GM19452 (cell line): ENCODE measurements at regions not wholly inside any gene's neighbourhood (a gene's known extent, or its start where the extent isn't known, plus 50 kb on each side); places are given as distances from the start of the nearest gene placed in this dataset.
"Not testable (repeated sequence)": the region's sequence is repeated elsewhere in the genome, so short reads cannot be mapped to it uniquely, and the experiment has no call there.

ENCODE experiments used
- ATAC-seq: cut with Tn5 transposase; IDR thresholded peaks from one replicate; pipeline ENCODE4 v1.9.1; 2021; ENCODE audit not compliant: unreplicated experiment

GRCh38 chr13:109941221-109941620, 154.8 kb upstream of the IRS2 start:
- no peak for ATAC-seq

- no peak for ATAC-seq
These were observed 154.3 kb upstream of the IRS2 start for GRCh38 chr13:109940637-109941036.

GRCh38 chr13:109939838-109940237, 153.5 kb upstream of the IRS2 start:
- ATAC-seq = no peak

- no peak for ATAC-seq
These were observed 152.8 kb upstream of the IRS2 start for GRCh38 chr13:109939180-109939579.

GRCh38 chr13:109938255-109938936, 152.0 kb upstream of the IRS2 start:
- ATAC-seq = no peak

GRCh38 chr13:109934520-109934919, 148.1 kb upstream of the IRS2 start:
- ATAC-seq = not testable (repeated sequence)

GRCh38 chr13:109933476-109933875, 147.1 kb upstream of the IRS2 start:
- ATAC-seq = no peak

GRCh38 chr13:109924376-109924775, 138.0 kb upstream of the IRS2 start:
- no peak for ATAC-seq

- ATAC-seq = no peak
These were observed 136.1 kb upstream of the IRS2 start for GRCh38 chr13:109922518-109922917.

- no peak for ATAC-seq
These were observed 133.5 kb upstream of the IRS2 start for GRCh38 chr13:109919715-109920375.

GRCh38 chr13:109918179-109918711, 131.9 kb upstream of the IRS2 start:
- ATAC-seq = no peak

GRCh38 chr13:109917422-109917821, 131.0 kb upstream of the IRS2 start:
- no peak for ATAC-seq

GRCh38 chr13:109913936-109914510, 127.6 kb upstream of the IRS2 start:
- no peak for ATAC-seq

GRCh38 chr13:109913186-109913585, 126.8 kb upstream of the IRS2 start:
- ATAC-seq = no peak

GRCh38 chr13:109910194-109910593, 123.8 kb upstream of the IRS2 start:
- no peak for ATAC-seq

GRCh38 chr13:109906976-109907375, 120.6 kb upstream of the IRS2 start:
- no peak for ATAC-seq

GRCh38 chr13:109904218-109904617, 117.8 kb upstream of the IRS2 start:
- ATAC-seq = no peak

GRCh38 chr13:109900741-109901140, 114.4 kb upstream of the IRS2 start:
- ATAC-seq = no peak

GRCh38 chr13:109900320-109900719, 113.9 kb upstream of the IRS2 start:
- ATAC-seq = no peak

GRCh38 chr13:109899748-109900147, 113.4 kb upstream of the IRS2 start:
- no peak for ATAC-seq

- no peak for ATAC-seq
These were observed 112.9 kb upstream of the IRS2 start for GRCh38 chr13:109899316-109899715.

- ATAC-seq = no peak
These were observed 111.7 kb upstream of the IRS2 start for GRCh38 chr13:109897988-109898624.
